ENCODE measurements at regions not wholly inside any gene's neighbourhood (a gene's known extent, or its start where the extent isn't known, plus 50 kb on each side); places are given as distances from the start of the nearest gene placed in this dataset.

GRCh38 chr10:23676296-23676695 is 237.4 kb downstream of the OTUD1 start:
- Mint-ChIP-seq H3K36me3 (ENCODE audit: low read depth) (no peaks in the 10 kb centered on the region), H3K27me3 (ENCODE audit: low read depth) (peaks cover 17% of the 10 kb centered on the region), H3K4me3 (no peak overlapping the region), H3K9me3 (peaks cover 2% of the 10 kb centered on the region), H3K27ac (no peak overlapping the region), H3K4me1 (ENCODE audit: low read depth) (no peaks in the 10 kb centered on the region)
- DNase-seq: no peak
- intact Hi-C loops (cut with micrococcal nuclease): no loop called here
- CTCF ChIA-PET: no interaction called here

GRCh38 chr10:23686722-23687121 is 247.8 kb downstream of the OTUD1 start:
- Mint-ChIP-seq H3K9me3 (no peaks in the 10 kb centered on the region), H3K27me3 (ENCODE audit: low read depth) (peaks cover 13% of the 10 kb centered on the region), H3K27ac (no peak overlapping the region), H3K4me3 (no peak overlapping the region), H3K36me3 (ENCODE audit: low read depth) (no peaks in the 10 kb centered on the region), H3K4me1 (ENCODE audit: low read depth) (peaks cover 3% of the 10 kb centered on the region)
- intact Hi-C loops (cut with micrococcal nuclease): no loop called here
- CTCF ChIA-PET: no interaction called here
- DNase-seq: no peak

- CTCF ChIA-PET: interaction anchor here (0.6 to 0.8 kb wide), 2 partner anchors 19 to 188 kb away, joined by 3 to 4 read pairs; no protein-coding TSS in a partner anchor
- H3K36me3 Mint-ChIP-seq (ENCODE audit: low read depth): no peaks in the 10 kb centered on the region
- no peak overlapping the region for H3K4me3 Mint-ChIP-seq
Observed at GRCh38 chr10:23692736-23693135, 253.9 kb downstream of the OTUD1 start.

DNA sequence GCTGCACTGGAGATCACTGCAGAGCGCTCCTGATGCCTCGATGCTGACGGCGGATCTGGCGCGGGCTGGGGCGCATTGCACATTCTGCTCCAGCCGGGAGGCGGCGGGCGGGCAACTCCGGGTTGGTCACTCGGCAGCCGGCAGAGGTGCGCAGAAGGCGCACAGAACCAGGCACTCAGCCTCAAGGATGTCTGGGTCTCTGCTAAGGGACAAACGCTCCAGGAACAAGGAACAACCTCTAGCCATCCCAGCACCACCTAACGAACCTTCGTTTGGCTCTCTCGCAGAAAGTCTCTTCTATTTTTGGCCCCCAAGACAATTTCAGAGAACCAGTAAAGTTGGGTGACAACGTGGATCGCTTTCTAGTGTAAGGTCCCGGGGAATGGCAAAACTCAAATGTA is 254.6 kb downstream of the OTUD1 start:
- Mint-ChIP-seq H3K4me3 (peak overlapping the region; percentile 9), H3K36me3 (ENCODE audit: low read depth) (no peaks in the 10 kb centered on the region), H3K27ac (no peak overlapping the region), H3K27me3 (ENCODE audit: low read depth) (peaks cover 58% of the 10 kb centered on the region), H3K9me3 (no peaks in the 10 kb centered on the region), H3K4me1 (ENCODE audit: low read depth) (peaks cover 25% of the 10 kb centered on the region)
- CTCF ChIA-PET: interaction anchor here (0.6 to 1.0 kb wide), 3 partner anchors 9 to 187 kb away, joined by 3 to 5 read pairs (median 4); no protein-coding TSS in a partner anchor
- intact Hi-C loops (cut with micrococcal nuclease): no loop called here
- peak; percentile 39 for DNase-seq

More at GRCh38 chr10:23692736-23693135, 253.9 kb downstream of the OTUD1 start:
- H3K9me3 Mint-ChIP-seq: no peaks in the 10 kb centered on the region
- peaks cover 25% of the 10 kb centered on the region for H3K4me1 Mint-ChIP-seq (ENCODE audit: low read depth)
- intact Hi-C loops (cut with micrococcal nuclease): no loop called here
- H3K27me3 Mint-ChIP-seq (ENCODE audit: low read depth): peaks cover 62% of the 10 kb centered on the region
- no peak for DNase-seq
- H3K27ac Mint-ChIP-seq: no peak overlapping the region

DNA sequence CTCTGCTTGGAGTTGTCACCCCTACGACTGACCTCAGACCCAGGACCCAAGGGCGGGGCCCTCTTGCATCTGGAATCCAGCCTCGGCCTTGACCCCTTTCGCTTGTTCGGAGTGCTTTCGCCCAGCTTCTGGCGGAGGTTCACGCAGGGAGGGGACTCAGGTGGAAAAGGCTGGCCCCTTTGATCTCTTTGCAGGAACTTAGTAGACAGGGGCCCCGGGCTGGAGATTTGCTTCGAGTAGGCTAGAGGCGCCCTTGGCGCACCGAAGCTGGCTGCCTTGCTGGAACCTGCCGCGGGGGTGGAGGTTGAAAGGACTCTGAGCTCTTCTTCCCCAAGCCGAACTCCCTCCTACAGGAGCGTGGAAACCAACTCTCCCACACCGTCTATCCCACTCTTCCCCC is 255.1 kb downstream of the OTUD1 start:
- Mint-ChIP-seq H3K36me3 (ENCODE audit: low read depth) (no peaks in the 10 kb centered on the region), H3K4me3 (peak overlapping the region; percentile 49), H3K4me1 (ENCODE audit: low read depth) (peaks cover 25% of the 10 kb centered on the region), H3K27me3 (ENCODE audit: low read depth) (peaks cover 58% of the 10 kb centered on the region), H3K27ac (no peak overlapping the region), H3K9me3 (no peaks in the 10 kb centered on the region)
- intact Hi-C loops (cut with micrococcal nuclease): no loop called here
- DNase-seq: no peak
- CTCF ChIA-PET: interaction anchor here (0.9 to 1.1 kb wide), 3 partner anchors 9 to 165 kb away, joined by 3 to 5 read pairs (median 3); no protein-coding TSS in a partner anchor

DNA sequence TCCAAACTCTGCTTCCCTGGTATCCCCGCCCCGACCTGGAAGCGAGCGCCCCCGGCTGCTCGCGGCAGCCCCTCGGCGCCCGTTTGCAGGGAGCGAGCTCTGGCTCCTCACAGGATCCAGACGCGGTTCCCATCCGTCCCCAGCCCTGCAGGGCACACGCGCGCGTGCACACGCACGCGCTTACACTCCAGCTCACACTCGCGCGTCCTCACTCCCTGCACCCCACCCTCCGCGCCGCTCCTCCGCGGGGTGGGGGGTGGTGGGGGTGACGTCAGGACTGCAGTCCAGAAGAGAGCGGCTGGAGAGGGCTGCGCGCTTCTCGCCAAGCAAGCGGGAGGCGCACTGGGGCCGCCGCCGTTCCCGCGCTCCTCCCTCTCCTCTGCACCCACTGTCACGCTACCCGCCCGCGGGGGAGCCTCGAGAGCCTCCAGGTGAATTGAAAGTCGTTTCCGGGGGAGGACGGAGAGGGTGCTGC is 255.6 kb downstream of the OTUD1 start:
- no peak for DNase-seq
- peaks cover 60% of the 10 kb centered on the region for H3K27me3 Mint-ChIP-seq (ENCODE audit: low read depth)
- H3K27ac Mint-ChIP-seq: no peak overlapping the region

GRCh38 chr10:23694921-23695824 is 256.3 kb downstream of the OTUD1 start:
- Mint-ChIP-seq H3K27ac (no peak overlapping the region), H3K36me3 (ENCODE audit: low read depth) (no peaks in the 10 kb centered on the region), H3K4me3 (peak overlapping the region; percentile 49), H3K4me1 (ENCODE audit: low read depth) (peaks cover 26% of the 10 kb centered on the region), H3K27me3 (ENCODE audit: low read depth) (peaks cover 57% of the 10 kb centered on the region), H3K9me3 (no peaks in the 10 kb centered on the region)
- no peak for DNase-seq
- CTCF ChIA-PET: interaction anchor here (1.1 kb wide), 2 partner anchors 166 to 179 kb away, joined by 3 to 4 read pairs; no protein-coding TSS in a partner anchor
- intact Hi-C loops (cut with micrococcal nuclease): no loop called here

More for the DNA sequence above, 255.6 kb downstream of the OTUD1 start:
- H3K9me3 Mint-ChIP-seq: no peaks in the 10 kb centered on the region
- intact Hi-C loops (cut with micrococcal nuclease): no loop called here
- peaks cover 25% of the 10 kb centered on the region for H3K4me1 Mint-ChIP-seq (ENCODE audit: low read depth)
- CTCF ChIA-PET: interaction anchor here (0.9 to 1.1 kb wide), 3 partner anchors 10 to 165 kb away, joined by 3 to 5 read pairs (median 3); no protein-coding TSS in a partner anchor
- peak overlapping the region; percentile 49 for H3K4me3 Mint-ChIP-seq
- no peaks in the 10 kb centered on the region for H3K36me3 Mint-ChIP-seq (ENCODE audit: low read depth)

DNA sequence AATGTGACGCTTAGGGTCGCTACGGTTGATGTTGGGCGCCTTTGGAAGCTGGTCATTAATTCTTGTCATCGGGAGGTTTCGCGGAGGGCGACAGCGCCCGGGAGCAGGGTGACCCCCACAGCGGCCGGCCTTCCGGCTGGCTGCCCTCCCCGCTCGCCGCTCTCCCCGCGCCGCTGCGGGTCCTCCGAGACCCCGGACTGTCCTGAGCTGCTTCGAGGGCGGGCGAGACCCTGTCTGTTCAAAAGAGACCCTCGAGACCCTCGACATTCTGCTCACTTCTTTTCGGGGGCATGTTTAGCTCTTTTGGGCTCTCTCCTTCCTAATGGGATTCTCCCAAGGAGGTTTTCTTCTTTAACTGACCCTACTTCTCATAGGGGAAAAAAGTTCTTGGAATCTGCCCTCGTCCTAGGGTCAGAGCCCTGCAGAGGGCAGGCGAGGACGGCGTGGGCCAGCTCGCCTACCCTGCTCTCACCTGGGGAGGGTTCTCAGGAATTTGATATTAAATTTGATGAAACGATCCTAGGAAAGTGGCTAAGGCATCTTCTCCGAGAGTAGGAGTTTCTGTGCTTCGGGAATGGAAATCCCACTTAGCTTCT is 257.0 kb downstream of the OTUD1 start:
- H3K27ac Mint-ChIP-seq: no peak overlapping the region
- CTCF ChIA-PET: interaction anchor here (0.6 to 1.1 kb wide), 2 partner anchors 179 to 792 kb away, joined by 3 to 4 read pairs; no protein-coding TSS in a partner anchor
- peaks cover 55% of the 10 kb centered on the region for H3K27me3 Mint-ChIP-seq (ENCODE audit: low read depth)
- H3K36me3 Mint-ChIP-seq (ENCODE audit: low read depth): no peaks in the 10 kb centered on the region
- DNase-seq: no peak
- H3K4me3 Mint-ChIP-seq: peak overlapping the region; percentile 49
- intact Hi-C loops (cut with micrococcal nuclease): no loop called here
- peaks cover 31% of the 10 kb centered on the region for H3K4me1 Mint-ChIP-seq (ENCODE audit: low read depth)
- no peaks in the 10 kb centered on the region for H3K9me3 Mint-ChIP-seq

DNA sequence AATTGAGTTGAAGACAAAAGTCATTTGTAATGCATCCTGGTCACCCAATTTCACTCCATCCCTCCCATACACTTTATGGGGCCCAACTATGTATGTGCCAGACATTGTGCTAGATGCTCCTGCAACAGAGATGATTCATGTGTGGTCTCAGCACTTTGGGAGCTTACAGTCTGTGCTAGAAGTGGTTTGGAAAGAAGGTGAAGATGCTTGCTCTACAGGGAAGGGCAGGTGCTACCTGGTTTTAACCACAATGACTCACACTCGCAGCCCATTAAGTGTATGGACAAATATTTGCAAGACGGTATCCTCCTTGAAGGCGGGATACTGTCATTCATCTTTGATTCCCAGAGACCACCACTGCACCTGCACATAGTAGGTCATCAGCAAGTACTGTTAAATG is 257.6 kb downstream of the OTUD1 start:
- CTCF ChIA-PET: interaction anchor here (0.6 to 1.1 kb wide), 2 partner anchors 180 to 792 kb away, joined by 3 to 4 read pairs; no protein-coding TSS in a partner anchor
- Mint-ChIP-seq H3K4me1 (ENCODE audit: low read depth) (peaks cover 31% of the 10 kb centered on the region), H3K4me3 (no peak overlapping the region), H3K9me3 (no peaks in the 10 kb centered on the region), H3K36me3 (ENCODE audit: low read depth) (no peaks in the 10 kb centered on the region), H3K27me3 (ENCODE audit: low read depth) (peaks cover 53% of the 10 kb centered on the region), H3K27ac (no peak overlapping the region)
- intact Hi-C loops (cut with micrococcal nuclease): no loop called here
- no peak for DNase-seq

DNA sequence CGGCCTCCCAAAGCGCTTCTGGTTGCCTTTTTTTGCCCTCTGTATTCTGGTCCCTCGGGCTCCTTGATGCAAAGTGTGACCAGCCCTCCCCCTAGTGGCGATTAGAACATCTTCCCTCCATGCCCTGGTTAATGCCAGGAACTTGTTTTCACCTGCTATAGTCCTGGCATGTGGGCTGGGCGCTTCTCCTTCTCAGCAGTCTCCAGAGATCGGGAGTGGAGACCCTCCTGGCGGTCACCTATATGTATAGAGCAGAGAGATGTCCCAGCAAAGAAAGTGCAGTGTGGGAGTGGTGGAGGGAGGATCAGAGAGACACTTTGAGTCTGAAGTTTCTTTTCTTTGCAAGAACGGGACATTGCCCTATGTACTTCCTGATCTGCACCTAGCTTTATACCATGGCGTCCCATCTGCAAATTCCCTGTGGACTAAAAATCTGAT is 264.1 kb downstream of the OTUD1 start:
- intact Hi-C loops (cut with micrococcal nuclease): loop anchor here (1.0 to 10.0 kb wide), 9 partner anchors 12 to 812 kb away; partner anchors contain the start of gene KIAA1217
- DNase-seq: peak; percentile 72
- H3K36me3 Mint-ChIP-seq (ENCODE audit: low read depth): no peaks in the 10 kb centered on the region
- no peaks in the 10 kb centered on the region for H3K9me3 Mint-ChIP-seq
- H3K27me3 Mint-ChIP-seq (ENCODE audit: low read depth): peaks cover 20% of the 10 kb centered on the region
- CTCF ChIA-PET: interaction anchor here (0.6 to 2.5 kb wide), 10 partner anchors 76 to 496 kb away, joined by 3 to 15 read pairs (median 6); no protein-coding TSS in a partner anchor
- H3K4me1 Mint-ChIP-seq (ENCODE audit: low read depth): peaks cover 13% of the 10 kb centered on the region
- H3K4me3 Mint-ChIP-seq: no peak overlapping the region
- no peak overlapping the region for H3K27ac Mint-ChIP-seq

DNA sequence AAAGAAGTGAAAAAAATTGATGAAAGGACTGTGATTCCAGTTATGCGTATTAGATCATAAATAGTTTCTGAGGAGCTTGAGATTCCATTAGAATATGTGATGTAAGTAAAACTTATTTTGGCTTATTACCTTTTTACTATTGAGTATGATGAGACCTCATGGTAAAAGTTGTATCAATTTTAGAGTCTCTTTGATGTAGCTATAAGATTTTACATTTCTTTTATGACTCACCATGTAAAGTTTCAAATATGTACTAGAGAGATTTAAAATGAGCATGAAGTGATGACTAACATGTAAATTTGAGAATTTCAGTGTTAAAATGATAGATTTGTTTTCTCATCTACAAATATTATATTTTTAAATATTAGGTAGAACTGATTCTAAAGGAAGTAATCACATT is 276.5 kb downstream of the OTUD1 start:
- Mint-ChIP-seq H3K4me1 (ENCODE audit: low read depth) (peaks cover 12% of the 10 kb centered on the region), H3K9me3 (no peaks in the 10 kb centered on the region), H3K27me3 (ENCODE audit: low read depth) (peaks cover 28% of the 10 kb centered on the region), H3K4me3 (no peak overlapping the region), H3K27ac (no peak overlapping the region), H3K36me3 (ENCODE audit: low read depth) (no peaks in the 10 kb centered on the region)
- intact Hi-C loops (cut with micrococcal nuclease): loop anchor here (1.0 kb wide), 5 partner anchors 8 to 495 kb away; no protein-coding TSS in a partner anchor
- no peak for DNase-seq
- CTCF ChIA-PET: interaction anchor here (0.6 to 1.5 kb wide), 5 partner anchors 21 to 644 kb away, joined by 3 to 5 read pairs (median 3); no protein-coding TSS in a partner anchor

DNA sequence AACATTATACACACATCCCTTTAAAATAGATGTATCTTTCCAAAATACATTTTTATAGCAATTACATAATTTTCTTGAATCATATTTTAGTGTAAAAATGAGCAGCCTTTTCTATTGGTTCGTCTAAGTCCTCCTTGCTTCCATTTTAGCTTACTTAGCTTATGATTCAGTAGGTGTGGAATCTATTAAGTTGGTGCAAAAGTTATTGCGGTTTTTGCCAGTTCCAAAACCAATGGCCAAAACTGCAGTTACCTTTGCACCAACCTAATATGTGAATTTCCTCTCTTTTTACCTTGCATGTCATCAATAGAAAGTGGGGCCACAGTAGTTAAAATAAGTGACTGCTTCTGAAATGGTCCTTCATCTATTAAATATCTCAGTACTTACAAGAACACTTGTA is 279.0 kb downstream of the OTUD1 start:
- DNase-seq: no peak
- peaks cover 12% of the 10 kb centered on the region for H3K4me1 Mint-ChIP-seq (ENCODE audit: low read depth)
- intact Hi-C loops (cut with micrococcal nuclease): no loop called here
- H3K4me3 Mint-ChIP-seq: no peak overlapping the region
- H3K9me3 Mint-ChIP-seq: no peaks in the 10 kb centered on the region
- CTCF ChIA-PET: no interaction called here
- H3K27me3 Mint-ChIP-seq (ENCODE audit: low read depth): peaks cover 26% of the 10 kb centered on the region
- H3K27ac Mint-ChIP-seq: no peak overlapping the region
- H3K36me3 Mint-ChIP-seq (ENCODE audit: low read depth): no peaks in the 10 kb centered on the region
